ENCODE measurements at regions not wholly inside any gene's neighbourhood (a gene's known extent, or its start where the extent isn't known, plus 50 kb on each side); places are given as distances from the start of the nearest gene placed in this dataset.
"Not testable (repeated sequence)": the region's sequence is repeated elsewhere in the genome, so short reads cannot be mapped to it uniquely, and the experiment has no call there.

DNA sequence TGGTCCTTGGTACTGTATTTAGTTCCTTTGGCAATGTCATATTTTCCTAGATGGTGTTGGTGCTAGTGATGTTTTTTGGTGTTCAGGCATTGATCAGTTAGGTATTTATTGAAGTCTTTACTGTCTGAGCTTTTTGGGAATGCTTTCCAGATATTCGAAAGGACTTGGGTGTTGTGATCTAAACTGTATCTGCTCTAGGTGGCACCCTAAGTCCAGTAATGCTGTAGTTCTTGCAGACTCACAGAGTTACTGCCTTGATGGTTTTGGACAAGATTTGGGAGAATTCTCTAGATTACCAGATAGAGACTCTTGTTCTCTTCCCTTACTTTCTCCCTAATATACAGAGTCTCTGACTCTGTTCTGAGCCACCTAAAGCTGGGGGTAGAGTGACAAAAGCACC, 513.6 kb upstream of the PITX2 start:
- Histone ChIP-seq H3K4me1 (ENCODE audit: insufficient read depth) (no peaks in the 10 kb centered on the region), H3K27me3 (no peaks in the 10 kb centered on the region), H3K36me3 (no peaks in the 10 kb centered on the region), H3K27ac (no peak overlapping the region), H3K4me3 (no peak overlapping the region), H3K9me3 (no peaks in the 10 kb centered on the region)
- TF ChIP-seq POLR2A (IDR thresholded peaks at IDR 0.05) (no peak), EP300 (IDR thresholded peaks at IDR 0.05) (no peak)
- TF ChIP-seq, protein P1, sequence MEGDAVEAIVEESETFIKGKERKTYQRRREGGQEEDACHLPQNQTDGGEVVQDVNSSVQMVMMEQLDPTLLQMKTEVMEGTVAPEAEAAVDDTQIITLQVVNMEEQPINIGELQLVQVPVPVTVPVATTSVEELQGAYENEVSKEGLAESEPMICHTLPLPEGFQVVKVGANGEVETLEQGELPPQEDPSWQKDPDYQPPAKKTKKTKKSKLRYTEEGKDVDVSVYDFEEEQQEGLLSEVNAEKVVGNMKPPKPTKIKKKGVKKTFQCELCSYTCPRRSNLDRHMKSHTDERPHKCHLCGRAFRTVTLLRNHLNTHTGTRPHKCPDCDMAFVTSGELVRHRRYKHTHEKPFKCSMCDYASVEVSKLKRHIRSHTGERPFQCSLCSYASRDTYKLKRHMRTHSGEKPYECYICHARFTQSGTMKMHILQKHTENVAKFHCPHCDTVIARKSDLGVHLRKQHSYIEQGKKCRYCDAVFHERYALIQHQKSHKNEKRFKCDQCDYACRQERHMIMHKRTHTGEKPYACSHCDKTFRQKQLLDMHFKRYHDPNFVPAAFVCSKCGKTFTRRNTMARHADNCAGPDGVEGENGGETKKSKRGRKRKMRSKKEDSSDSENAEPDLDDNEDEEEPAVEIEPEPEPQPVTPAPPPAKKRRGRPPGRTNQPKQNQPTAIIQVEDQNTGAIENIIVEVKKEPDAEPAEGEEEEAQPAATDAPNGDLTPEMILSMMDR (IDR thresholded peaks at IDR 0.05): no peak
- intact Hi-C loops (cut with DNase I): no loop called here
- WGBS, 3 donors: 67 to 76% (median 75%) methylated on average over 1 of the region's 1 CpG
- no peak for DNase-seq

DNA sequence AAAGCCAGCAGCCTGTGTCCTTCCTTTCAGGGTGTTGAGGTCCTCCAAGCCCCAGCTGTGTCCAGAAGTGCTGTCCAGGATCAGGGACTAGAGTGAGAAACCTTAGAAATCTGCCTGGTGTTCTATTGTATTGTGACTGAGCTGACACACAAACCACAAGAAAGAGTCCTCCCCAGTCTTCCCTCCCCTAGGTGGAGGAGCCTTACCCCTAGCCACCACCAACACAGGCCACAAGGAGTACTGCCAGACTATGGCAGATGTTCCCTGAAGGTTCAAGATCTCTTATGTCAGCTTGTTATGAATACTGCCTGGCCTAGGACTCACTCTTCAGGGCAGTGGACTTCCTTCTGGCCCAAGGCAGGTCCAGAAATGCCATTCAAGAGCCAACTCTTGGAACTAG, 514.1 kb upstream of the PITX2 start:
- no peak for DNase-seq
- intact Hi-C loops (cut with DNase I): no loop called here
- Histone ChIP-seq H3K27ac (no peak overlapping the region), H3K4me1 (ENCODE audit: insufficient read depth) (no peaks in the 10 kb centered on the region), H3K27me3 (no peaks in the 10 kb centered on the region), H3K9me3 (no peaks in the 10 kb centered on the region), H3K36me3 (no peaks in the 10 kb centered on the region), H3K4me3 (no peak overlapping the region)
- TF ChIP-seq, protein P1 (IDR thresholded peaks at IDR 0.05): no peak
- no peak for TF ChIP-seq POLR2A (IDR thresholded peaks at IDR 0.05)
- no peak for TF ChIP-seq EP300 (IDR thresholded peaks at IDR 0.05)

DNA sequence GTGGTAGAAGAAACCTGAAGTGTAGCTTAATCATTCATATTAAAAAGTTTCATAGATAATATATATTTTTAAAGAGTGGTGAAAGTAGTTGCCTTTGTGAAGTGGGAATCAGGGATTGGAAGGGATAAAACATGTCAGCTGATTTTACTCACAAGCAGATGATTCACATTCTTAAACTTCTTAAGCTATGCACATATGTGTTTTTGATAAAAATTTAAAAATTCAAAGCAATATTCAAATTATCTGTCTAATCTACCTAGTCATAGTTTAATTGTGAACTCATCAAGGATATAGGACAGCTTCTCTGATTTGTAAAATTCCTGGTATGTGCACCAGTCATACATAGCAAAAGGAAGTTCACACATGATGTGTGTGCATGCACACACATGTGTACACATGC, 520.6 kb upstream of the PITX2 start:
- Histone ChIP-seq H3K4me3 (no peak overlapping the region), H3K4me1 (ENCODE audit: insufficient read depth) (no peaks in the 10 kb centered on the region), H3K27ac (no peak overlapping the region), H3K36me3 (no peaks in the 10 kb centered on the region), H3K27me3 (no peaks in the 10 kb centered on the region), H3K9me3 (no peaks in the 10 kb centered on the region)
- DNase-seq: no peak
- TF ChIP-seq EP300 (IDR thresholded peaks at IDR 0.05): no peak
- no peak for TF ChIP-seq POLR2A (IDR thresholded peaks at IDR 0.05)
- TF ChIP-seq, protein P1 (IDR thresholded peaks at IDR 0.05): no peak
- intact Hi-C loops (cut with DNase I): no loop called here

DNA sequence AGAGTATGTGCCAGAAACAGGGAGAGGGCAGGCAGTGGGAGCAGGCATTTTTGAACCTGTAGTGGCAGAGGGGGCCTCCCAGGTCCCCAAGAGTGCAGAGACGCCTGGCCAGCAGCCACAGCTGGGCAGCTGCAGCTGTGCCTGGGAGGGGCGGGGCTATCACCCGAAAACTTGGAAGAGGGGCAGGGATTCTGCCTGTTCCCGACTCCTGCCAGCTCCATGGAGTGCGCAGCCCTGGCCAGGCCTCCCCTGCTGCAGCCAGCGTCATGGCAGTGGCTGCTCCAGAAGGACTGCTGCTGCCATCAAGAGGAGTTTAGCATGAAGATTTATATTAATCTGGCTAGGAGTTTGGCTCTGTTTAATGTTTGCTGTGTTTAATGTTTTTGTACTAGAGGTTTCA, 532.1 kb upstream of the PITX2 start:
- intact Hi-C loops (cut with DNase I): no loop called here
- Histone ChIP-seq H3K4me1 (ENCODE audit: insufficient read depth) (no peaks in the 10 kb centered on the region), H3K36me3 (no peaks in the 10 kb centered on the region), H3K9me3 (no peaks in the 10 kb centered on the region), H3K27me3 (no peaks in the 10 kb centered on the region), H3K4me3 (no peak overlapping the region), H3K27ac (no peak overlapping the region)
- WGBS, 3 donors: 67 to 79% (median 72%) methylated on average over 6 of the region's 6 CpGs
- TF ChIP-seq EP300 (IDR thresholded peaks at IDR 0.05) (no peak), POLR2A (IDR thresholded peaks at IDR 0.05) (no peak)
- TF ChIP-seq, protein P1 (IDR thresholded peaks at IDR 0.05): no peak
- DNase-seq: no peak

DNA sequence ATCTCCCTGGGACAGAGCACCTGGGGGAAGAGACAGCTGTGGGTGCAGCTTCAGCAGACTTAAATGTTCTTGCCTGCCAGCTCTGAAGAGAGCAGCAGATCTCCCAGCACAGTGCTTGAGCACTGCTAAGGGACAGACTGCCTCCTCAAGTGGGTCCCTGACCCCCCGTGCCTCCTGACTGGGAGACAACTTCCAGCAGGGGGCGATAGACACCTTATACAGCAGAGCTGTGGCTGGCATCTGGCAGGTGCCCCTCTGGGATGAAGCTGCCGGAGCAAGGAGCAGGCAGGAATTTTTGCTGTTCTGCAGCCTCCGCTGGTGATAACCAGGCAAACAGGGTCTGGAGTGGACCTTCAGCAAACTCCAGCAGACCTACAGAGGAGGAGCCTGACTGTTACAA, 541.7 kb upstream of the PITX2 start:
- H3K4me3 ChIP-seq; H3K27me3 ChIP-seq; H3K4me1 ChIP-seq (ENCODE audit: insufficient read depth); H3K27ac ChIP-seq; DNase-seq; H3K36me3 ChIP-seq; intact Hi-C loops (cut with DNase I): not testable (repeated sequence)
- WGBS, 3 donors: 52 to 69% (median 62%) methylated on average over 4 of the region's 4 CpGs
- H3K9me3 ChIP-seq: peaks cover 0 to 11% of the 10 kb centered on the region in 2 donors
